ENCODE measurements at regions not wholly inside any gene's neighbourhood (a gene's known extent, or its start where the extent isn't known, plus 50 kb on each side); places are given as distances from the start of the nearest gene placed in this dataset.

DNA sequence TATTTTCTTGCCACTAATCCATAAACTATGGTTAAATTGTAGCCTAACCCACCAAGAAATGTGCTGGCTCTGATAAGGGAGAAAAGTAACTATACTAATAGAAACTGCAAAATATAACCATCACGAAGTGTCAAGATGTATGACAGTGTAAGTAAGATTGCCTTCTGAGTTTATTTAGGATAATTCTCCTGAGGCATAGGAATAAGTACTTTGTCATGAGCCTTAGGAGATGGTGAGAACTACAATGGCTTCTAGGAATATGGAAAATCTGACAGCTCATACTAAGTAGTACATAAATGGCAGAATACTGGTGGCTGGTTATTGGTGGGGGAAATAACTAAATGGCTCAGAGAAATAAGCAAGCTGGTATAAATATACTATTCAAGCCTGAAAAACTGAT, 543.9 kb downstream of the PRR16 start:
- TF ChIP-seq, protein P1, sequence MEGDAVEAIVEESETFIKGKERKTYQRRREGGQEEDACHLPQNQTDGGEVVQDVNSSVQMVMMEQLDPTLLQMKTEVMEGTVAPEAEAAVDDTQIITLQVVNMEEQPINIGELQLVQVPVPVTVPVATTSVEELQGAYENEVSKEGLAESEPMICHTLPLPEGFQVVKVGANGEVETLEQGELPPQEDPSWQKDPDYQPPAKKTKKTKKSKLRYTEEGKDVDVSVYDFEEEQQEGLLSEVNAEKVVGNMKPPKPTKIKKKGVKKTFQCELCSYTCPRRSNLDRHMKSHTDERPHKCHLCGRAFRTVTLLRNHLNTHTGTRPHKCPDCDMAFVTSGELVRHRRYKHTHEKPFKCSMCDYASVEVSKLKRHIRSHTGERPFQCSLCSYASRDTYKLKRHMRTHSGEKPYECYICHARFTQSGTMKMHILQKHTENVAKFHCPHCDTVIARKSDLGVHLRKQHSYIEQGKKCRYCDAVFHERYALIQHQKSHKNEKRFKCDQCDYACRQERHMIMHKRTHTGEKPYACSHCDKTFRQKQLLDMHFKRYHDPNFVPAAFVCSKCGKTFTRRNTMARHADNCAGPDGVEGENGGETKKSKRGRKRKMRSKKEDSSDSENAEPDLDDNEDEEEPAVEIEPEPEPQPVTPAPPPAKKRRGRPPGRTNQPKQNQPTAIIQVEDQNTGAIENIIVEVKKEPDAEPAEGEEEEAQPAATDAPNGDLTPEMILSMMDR (IDR thresholded peaks at IDR 0.05), result no peak
- TF ChIP-seq POLR2A (IDR thresholded peaks at IDR 0.05), result no peak

Data from testis (tissue), 2 donors.